ENCODE measurements at regions not wholly inside any gene's neighbourhood (a gene's known extent, or its start where the extent isn't known, plus 50 kb on each side); places are given as distances from the start of the nearest gene placed in this dataset.
A peak's percentile ranks its signal among the peaks of the same experiment; 100 is the strongest.

- no peaks in the 10 kb centered on the region for H4K20me1 ChIP-seq (ENCODE audit: control insufficient read depth, extremely low read depth, insufficient read depth, low read length)
- no peak for TF ChIP-seq EZH2 (IDR thresholded peaks at IDR 0.05; ENCODE audit: low read length, missing control alignments)
- H2AFZ ChIP-seq (ENCODE audit: low read length), result no peak overlapping the region
- no peaks in the 10 kb centered on the region for H3K36me3 ChIP-seq (ENCODE audit: control insufficient read depth, insufficient read depth, low read length)
- no peak for DNase-seq (ENCODE audit: low read depth in 2 of 2)
- no peaks in the 10 kb centered on the region for H3K27me3 ChIP-seq (ENCODE audit: control insufficient read depth, insufficient read depth, low read length)
- H3K4me1 ChIP-seq (ENCODE audit: control insufficient read depth, extremely low read depth, insufficient read depth, low read length), result no peaks in the 10 kb centered on the region
- H3K9me3 ChIP-seq (ENCODE audit: control insufficient read depth, insufficient read depth, low read depth, low read length), result no peaks in the 10 kb centered on the region
- H3K4me3 ChIP-seq (replicated peaks in 1 of 4; ENCODE audit: control extremely low read depth in 1 of 4, insufficient read depth in 1 of 4, low read depth in 3 of 4, low read length in 4 of 4), result no peak overlapping the region
- H3K79me2 ChIP-seq (ENCODE audit: control insufficient read depth, insufficient read depth, low read length), result no peaks in the 10 kb centered on the region
- H3K4me2 ChIP-seq (ENCODE audit: extremely low read depth, insufficient read depth, low read length), result no peak overlapping the region
- H3K27ac ChIP-seq (ENCODE audit: insufficient read depth, low read length), result no peak overlapping the region
- H3K9ac ChIP-seq (ENCODE audit: insufficient read depth, low read length), result no peak overlapping the region
Observed at GRCh38 chr3:30085486-30085885, 520.9 kb upstream of the TGFBR2 start.

GRCh38 chr3:30091686-30092085 is 514.7 kb upstream of the TGFBR2 start:
- H3K4me1 ChIP-seq (ENCODE audit: control insufficient read depth, extremely low read depth, insufficient read depth, low read length), result no peaks in the 10 kb centered on the region
- no peaks in the 10 kb centered on the region for H3K36me3 ChIP-seq (ENCODE audit: control insufficient read depth, insufficient read depth, low read length)
- peak in 1 of 2 donors; percentile 2 for DNase-seq (ENCODE audit: low read depth in 2 of 2)
- no peaks in the 10 kb centered on the region for H3K79me2 ChIP-seq (ENCODE audit: control insufficient read depth, insufficient read depth, low read length)
- H2AFZ ChIP-seq (ENCODE audit: low read length), result no peak overlapping the region
- no peak overlapping the region for H3K4me2 ChIP-seq (ENCODE audit: extremely low read depth, insufficient read depth, low read length)
- TF ChIP-seq CTCF (conservative IDR thresholded peaks at IDR 0.05 in 1 of 2, IDR thresholded peaks at IDR 0.05 in 1 of 2; ENCODE audit: low read depth in 1 of 2, low read length in 2 of 2) (no peak), EZH2 (IDR thresholded peaks at IDR 0.05; ENCODE audit: low read length, missing control alignments) (no peak)
- no peak overlapping the region for H3K9ac ChIP-seq (ENCODE audit: insufficient read depth, low read length)
- H3K9me3 ChIP-seq (ENCODE audit: control insufficient read depth, insufficient read depth, low read depth, low read length), result no peaks in the 10 kb centered on the region
- no peak overlapping the region for H3K27ac ChIP-seq (ENCODE audit: insufficient read depth, low read length)
- no peaks in the 10 kb centered on the region for H3K27me3 ChIP-seq (ENCODE audit: control insufficient read depth, insufficient read depth, low read length)
- H4K20me1 ChIP-seq (ENCODE audit: control insufficient read depth, extremely low read depth, insufficient read depth, low read length), result no peaks in the 10 kb centered on the region
- H3K4me3 ChIP-seq (replicated peaks in 1 of 4; ENCODE audit: control extremely low read depth in 1 of 4, insufficient read depth in 1 of 4, low read depth in 3 of 4, low read length in 4 of 4), result no peak overlapping the region

- no peaks in the 10 kb centered on the region for H3K27me3 ChIP-seq (ENCODE audit: control insufficient read depth, insufficient read depth, low read length)
- H3K36me3 ChIP-seq (ENCODE audit: control insufficient read depth, insufficient read depth, low read length), result no peaks in the 10 kb centered on the region
- no peaks in the 10 kb centered on the region for H3K9me3 ChIP-seq (ENCODE audit: control insufficient read depth, insufficient read depth, low read depth, low read length)
- no peak overlapping the region for H2AFZ ChIP-seq (ENCODE audit: low read length)
- DNase-seq (ENCODE audit: low read depth in 2 of 2), result no peak
- H3K4me1 ChIP-seq (ENCODE audit: control insufficient read depth, extremely low read depth, insufficient read depth, low read length), result peaks cover 10% of the 10 kb centered on the region
- no peak overlapping the region for H3K27ac ChIP-seq (ENCODE audit: insufficient read depth, low read length)
- H3K9ac ChIP-seq (ENCODE audit: insufficient read depth, low read length), result no peak overlapping the region
- no peaks in the 10 kb centered on the region for H4K20me1 ChIP-seq (ENCODE audit: control insufficient read depth, extremely low read depth, insufficient read depth, low read length)
- no peak for TF ChIP-seq CTCF (conservative IDR thresholded peaks at IDR 0.05 in 1 of 2, IDR thresholded peaks at IDR 0.05 in 1 of 2; ENCODE audit: low read depth in 1 of 2, low read length in 2 of 2)
- no peak for TF ChIP-seq EZH2 (IDR thresholded peaks at IDR 0.05; ENCODE audit: low read length, missing control alignments)
- no peaks in the 10 kb centered on the region for H3K79me2 ChIP-seq (ENCODE audit: control insufficient read depth, insufficient read depth, low read length)
- H3K4me2 ChIP-seq (ENCODE audit: extremely low read depth, insufficient read depth, low read length), result no peak overlapping the region
- H3K4me3 ChIP-seq (replicated peaks in 1 of 4; ENCODE audit: control extremely low read depth in 1 of 4, insufficient read depth in 1 of 4, low read depth in 3 of 4, low read length in 4 of 4), result no peak overlapping the region
Observed at GRCh38 chr3:30097022-30097650, 509.3 kb upstream of the TGFBR2 start.

Data from fibroblast of lung (primary cell).